Thoracic aorta (tissue), 2 donors: ENCODE measurements at regions not wholly inside any gene's neighbourhood (a gene's known extent, or its start where the extent isn't known, plus 50 kb on each side); places are given as distances from the start of the nearest gene placed in this dataset.

ENCODE experiments used
- ATAC-seq: fragments of 150-250 bp; one replicate; pipeline ENCODE4 v1.8.0; 2017; ENCODE audit warnings: low read depth; ENCODE audit not compliant: insufficient number of reproducible peaks, low FRiP score
- DNase-seq: peaks from one replicate; pipeline ENCODE4 v3.0.0-alpha.2; 2020; ENCODE audit warnings: low spot score
- H3K27ac ChIP-seq, 2 donors: fragments of 200-600 bp; sonication (generic); 1 replicate in 1 of 2; 2 replicates in 1 of 2; pipeline ENCODE4 v1.5.1; 2016; ENCODE audit warnings: mild to moderate bottlenecking in 2 of 2, moderate library complexity in 2 of 2
- H3K27me3 ChIP-seq: fragments of 200-600 bp; sonication (generic); replicated peaks from 2 replicates; pipeline ENCODE4 v1.6.0; 2016; ENCODE audit warnings: mild to moderate bottlenecking; ENCODE audit not compliant: insufficient read depth
- H3K36me3 ChIP-seq: fragments of 200-600 bp; sonication (generic); one replicate; pipeline ENCODE4 v1.5.1; 2016
- H3K4me1 ChIP-seq, 2 donors: fragments of 200-600 bp; sonication (generic); 1 replicate in 1 of 2; 2 replicates in 1 of 2; pipeline versions ENCODE4 v1.5.1 to v1.6.0; 2016; ENCODE audit warnings: low read depth in 2 of 2, mild to moderate bottlenecking in 1 of 2; ENCODE audit not compliant: control insufficient read depth in 1 of 2
- H3K4me3 ChIP-seq: fragments of 200-600 bp; sonication (generic); 2 replicates; pipeline ENCODE4 v1.5.1; 2016; ENCODE audit warnings: mild to moderate bottlenecking
- H3K9me3 ChIP-seq: fragments of 200-600 bp; sonication (generic); 2 replicates; pipeline ENCODE4 v1.5.1; 2016
- TF ChIP-seq, protein P1 (sequence below): fragments of 200-600 bp; sonication (generic); IDR thresholded peaks from one replicate; pipeline ENCODE4 v1.5.1; 2019; ENCODE audit warnings: antibody characterized with exemption

DNA sequence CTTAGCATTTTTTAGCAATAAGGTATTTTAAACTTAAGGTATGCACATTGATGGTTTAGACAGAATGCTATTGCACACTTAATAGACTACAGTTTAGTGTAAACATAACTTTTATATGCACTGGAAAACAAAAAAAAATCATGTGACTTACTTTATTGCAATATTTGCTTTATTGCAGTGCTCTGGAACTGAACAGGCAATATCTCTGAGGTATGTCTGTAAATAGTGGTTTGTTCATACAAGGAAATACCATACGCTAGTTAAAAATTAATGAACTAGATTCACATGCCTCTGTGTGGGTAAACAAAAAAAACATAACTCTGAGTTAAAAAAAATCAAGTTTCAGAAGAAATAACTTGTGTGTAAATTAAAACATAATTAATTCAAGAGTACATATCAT lies 479.0 kb upstream of the MKI67 start:
- Histone ChIP-seq H3K4me1 (no peaks in the 10 kb centered on the region), H3K4me3 (no peak overlapping the region), H3K9me3 (no peaks in the 10 kb centered on the region), H3K36me3 (no peaks in the 10 kb centered on the region), H3K27me3 (no peaks in the 10 kb centered on the region), H3K27ac (no peak overlapping the region)
- ATAC-seq, result no peak
- TF ChIP-seq, protein P1, sequence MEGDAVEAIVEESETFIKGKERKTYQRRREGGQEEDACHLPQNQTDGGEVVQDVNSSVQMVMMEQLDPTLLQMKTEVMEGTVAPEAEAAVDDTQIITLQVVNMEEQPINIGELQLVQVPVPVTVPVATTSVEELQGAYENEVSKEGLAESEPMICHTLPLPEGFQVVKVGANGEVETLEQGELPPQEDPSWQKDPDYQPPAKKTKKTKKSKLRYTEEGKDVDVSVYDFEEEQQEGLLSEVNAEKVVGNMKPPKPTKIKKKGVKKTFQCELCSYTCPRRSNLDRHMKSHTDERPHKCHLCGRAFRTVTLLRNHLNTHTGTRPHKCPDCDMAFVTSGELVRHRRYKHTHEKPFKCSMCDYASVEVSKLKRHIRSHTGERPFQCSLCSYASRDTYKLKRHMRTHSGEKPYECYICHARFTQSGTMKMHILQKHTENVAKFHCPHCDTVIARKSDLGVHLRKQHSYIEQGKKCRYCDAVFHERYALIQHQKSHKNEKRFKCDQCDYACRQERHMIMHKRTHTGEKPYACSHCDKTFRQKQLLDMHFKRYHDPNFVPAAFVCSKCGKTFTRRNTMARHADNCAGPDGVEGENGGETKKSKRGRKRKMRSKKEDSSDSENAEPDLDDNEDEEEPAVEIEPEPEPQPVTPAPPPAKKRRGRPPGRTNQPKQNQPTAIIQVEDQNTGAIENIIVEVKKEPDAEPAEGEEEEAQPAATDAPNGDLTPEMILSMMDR, result no peak
- no peak for DNase-seq

DNA sequence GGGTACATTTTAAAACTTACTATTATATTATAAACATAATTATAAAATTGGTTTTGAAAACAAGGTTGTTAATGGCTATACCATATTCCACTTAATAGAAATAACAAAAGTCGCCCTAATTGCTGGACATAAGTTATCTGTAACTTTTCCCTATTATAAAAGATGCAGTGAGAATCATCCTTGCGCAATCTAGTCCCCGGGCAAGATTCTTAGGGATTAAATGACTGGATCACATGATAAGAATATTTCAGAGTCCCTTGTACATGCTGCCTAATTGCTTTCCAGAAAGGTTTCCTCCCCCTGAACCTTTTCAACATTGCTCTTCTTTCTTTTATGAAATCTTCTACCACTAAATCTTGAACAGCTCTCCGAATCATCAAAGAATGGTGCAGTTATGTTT lies 479.8 kb upstream of the MKI67 start:
- H3K27ac ChIP-seq, result no peak overlapping the region
- no peak for DNase-seq
- no peaks in the 10 kb centered on the region for H3K4me1 ChIP-seq
- ATAC-seq, result no peak
- H3K27me3 ChIP-seq, result no peaks in the 10 kb centered on the region
- H3K4me3 ChIP-seq, result no peak overlapping the region
- no peaks in the 10 kb centered on the region for H3K9me3 ChIP-seq
- TF ChIP-seq, protein P1, result no peak
- no peaks in the 10 kb centered on the region for H3K36me3 ChIP-seq

GRCh38 chr10:128608791-128609190 lies 482.6 kb upstream of the MKI67 start:
- TF ChIP-seq, protein P1, result no peak
- Histone ChIP-seq H3K36me3 (no peaks in the 10 kb centered on the region), H3K27ac (no peak overlapping the region), H3K4me3 (no peak overlapping the region), H3K27me3 (no peaks in the 10 kb centered on the region), H3K9me3 (no peaks in the 10 kb centered on the region), H3K4me1 (no peaks in the 10 kb centered on the region)
- no peak for DNase-seq
- no peak for ATAC-seq

DNA sequence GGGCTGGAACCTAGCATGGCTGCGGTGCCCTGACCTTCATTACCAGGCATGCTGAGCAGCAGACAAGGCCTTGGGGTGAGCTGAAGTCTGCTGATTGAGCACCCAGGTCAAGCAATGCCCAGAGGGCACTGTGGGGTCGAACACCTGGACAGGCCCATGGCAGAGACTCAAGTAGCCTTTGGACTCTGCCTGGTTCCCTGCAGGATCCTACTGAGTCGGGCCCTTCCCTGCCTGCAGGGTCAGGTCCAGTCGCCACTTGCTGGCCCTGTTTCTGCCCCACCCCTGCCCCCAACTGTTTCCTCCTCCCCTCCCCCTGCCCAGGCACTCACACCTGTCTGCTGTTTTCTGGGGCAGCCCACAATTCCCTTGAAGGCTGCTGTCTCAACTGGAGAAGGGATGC lies 483.2 kb upstream of the MKI67 start:
- DNase-seq (no peak), ATAC-seq (no peak)
- H3K27ac ChIP-seq, result no peak overlapping the region
- TF ChIP-seq, protein P1, result no peak
- no peaks in the 10 kb centered on the region for H3K27me3 ChIP-seq
- no peaks in the 10 kb centered on the region for H3K9me3 ChIP-seq
- no peaks in the 10 kb centered on the region for H3K4me1 ChIP-seq
- H3K36me3 ChIP-seq, result no peaks in the 10 kb centered on the region
- no peak overlapping the region for H3K4me3 ChIP-seq

DNA sequence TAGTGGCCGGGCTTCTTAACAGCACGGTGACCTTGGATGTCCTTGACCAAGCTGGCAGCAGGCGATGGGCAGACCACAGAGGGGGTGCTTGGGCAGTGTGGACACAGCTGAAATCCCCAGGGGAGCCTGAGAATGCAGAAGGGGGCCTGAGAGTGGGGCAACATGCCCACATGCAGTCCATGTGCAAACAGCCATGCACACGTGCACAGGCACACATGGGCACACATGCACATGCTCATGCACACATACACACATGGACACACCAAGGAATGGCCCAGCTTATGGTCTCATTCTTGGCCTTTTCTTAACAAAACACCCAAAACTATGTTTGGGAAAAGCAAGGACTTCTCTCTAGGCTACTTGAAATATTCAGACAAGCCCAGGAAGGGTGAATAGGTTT lies 483.9 kb upstream of the MKI67 start:
- TF ChIP-seq, protein P1, result no peak
- no peak overlapping the region for H3K27ac ChIP-seq
- no peaks in the 10 kb centered on the region for H3K36me3 ChIP-seq
- no peaks in the 10 kb centered on the region for H3K4me1 ChIP-seq
- H3K27me3 ChIP-seq, result no peaks in the 10 kb centered on the region
- no peak for ATAC-seq
- DNase-seq, result no peak
- H3K4me3 ChIP-seq, result no peak overlapping the region
- H3K9me3 ChIP-seq, result no peaks in the 10 kb centered on the region
